ENCODE measurements at regions not wholly inside any gene's neighbourhood (a gene's known extent, or its start where the extent isn't known, plus 50 kb on each side); places are given as distances from the start of the nearest gene placed in this dataset.
"Not testable (repeated sequence)": the region's sequence is repeated elsewhere in the genome, so short reads cannot be mapped to it uniquely, and the experiment has no call there.

- no peak for ATAC-seq
- intact Hi-C loops (cut with micrococcal nuclease), result loop anchor here (5.0 kb wide), 2 partner anchors 588 to 1033 kb away; no protein-coding TSS in a partner anchor
- no peak for DNase-seq
These were observed 180.9 kb downstream of the OSTF1 start for GRCh38 chr9:75269197-75269596.

- intact Hi-C loops (cut with micrococcal nuclease); DNase-seq; ATAC-seq: not testable (repeated sequence)
These were observed 184.7 kb downstream of the OSTF1 start for GRCh38 chr9:75273055-75273454.

GRCh38 chr9:75274781-75275180 is 186.5 kb downstream of the OSTF1 start:
- DNase-seq, result no peak
- ATAC-seq, result no peak
- intact Hi-C loops (cut with micrococcal nuclease), result no loop called here

- DNase-seq, result no peak
- intact Hi-C loops (cut with micrococcal nuclease), result no loop called here
- no peak for ATAC-seq
These were observed 193.7 kb downstream of the OSTF1 start for GRCh38 chr9:75282047-75282446.

- DNase-seq (no peak), ATAC-seq (no peak)
- intact Hi-C loops (cut with micrococcal nuclease), result no loop called here
These were observed 201.0 kb downstream of the OSTF1 start for GRCh38 chr9:75289332-75289731.

- intact Hi-C loops (cut with micrococcal nuclease), result no loop called here
- DNase-seq, result no peak
- ATAC-seq, result no peak
These were observed 211.0 kb downstream of the OSTF1 start for GRCh38 chr9:75299324-75299723.

- intact Hi-C loops (cut with micrococcal nuclease), result loop anchor here (10.0 kb wide), 1 partner anchor 521 kb away; no protein-coding TSS in a partner anchor
- DNase-seq (no peak), ATAC-seq (peak; percentile 36)
These were observed 245.3 kb downstream of the OSTF1 start for GRCh38 chr9:75333624-75334023.

- DNase-seq (no peak), ATAC-seq (no peak)
- intact Hi-C loops (cut with micrococcal nuclease), result no loop called here
These were observed 270.5 kb downstream of the OSTF1 start for GRCh38 chr9:75358846-75359245.

- DNase-seq (no peak), ATAC-seq (no peak)
- intact Hi-C loops (cut with micrococcal nuclease), result no loop called here
These were observed 271.3 kb downstream of the OSTF1 start for GRCh38 chr9:75359638-75360037.

- ATAC-seq (no peak), DNase-seq (no peak)
- intact Hi-C loops (cut with micrococcal nuclease), result no loop called here
These were observed 271.9 kb downstream of the OSTF1 start for GRCh38 chr9:75360252-75360651.

- intact Hi-C loops (cut with micrococcal nuclease); DNase-seq; ATAC-seq: not testable (repeated sequence)
These were observed 274.1 kb downstream of the OSTF1 start for GRCh38 chr9:75362446-75362845.

GRCh38 chr9:75365196-75365595 is 276.9 kb downstream of the OSTF1 start:
- ATAC-seq, result no peak
- intact Hi-C loops (cut with micrococcal nuclease), result no loop called here
- DNase-seq, result no peak

GRCh38 chr9:75369989-75370388 is 281.7 kb downstream of the OSTF1 start:
- intact Hi-C loops (cut with micrococcal nuclease), result no loop called here
- no peak for DNase-seq
- no peak for ATAC-seq

- DNase-seq, result peak; percentile 30
- intact Hi-C loops (cut with micrococcal nuclease), result no loop called here
- peak; percentile 75 for ATAC-seq
These were observed 284.4 kb downstream of the OSTF1 start for GRCh38 chr9:75372499-75373268.

- DNase-seq, result no peak
- intact Hi-C loops (cut with micrococcal nuclease), result no loop called here
- peak; percentile 23 for ATAC-seq
These were observed 288.5 kb downstream of the OSTF1 start for GRCh38 chr9:75376680-75377254.

GRCh38 chr9:75378036-75378435 is 289.7 kb downstream of the OSTF1 start:
- DNase-seq (peak; percentile 76), ATAC-seq (peak; percentile 94)
- intact Hi-C loops (cut with micrococcal nuclease), result no loop called here

- intact Hi-C loops (cut with micrococcal nuclease), result no loop called here
- peak; percentile 35 for ATAC-seq
- DNase-seq, result no peak
These were observed 290.6 kb downstream of the OSTF1 start for GRCh38 chr9:75378926-75379325.

GRCh38 chr9:75382126-75382525 is 293.8 kb downstream of the OSTF1 start:
- DNase-seq (no peak), ATAC-seq (no peak)
- intact Hi-C loops (cut with micrococcal nuclease), result no loop called here

GRCh38 chr9:75383420-75384034 is 295.2 kb downstream of the OSTF1 start:
- DNase-seq; ATAC-seq; intact Hi-C loops (cut with micrococcal nuclease): not testable (repeated sequence)

GRCh38 chr9:75385236-75385635 is 296.9 kb downstream of the OSTF1 start:
- no peak for DNase-seq
- intact Hi-C loops (cut with micrococcal nuclease), result no loop called here
- ATAC-seq, result no peak

Data from left ventricle myocardium superior (tissue), 1 donor.